Coronary artery (tissue), 2 donors: ENCODE measurements at regions not wholly inside any gene's neighbourhood (a gene's known extent, or its start where the extent isn't known, plus 50 kb on each side); places are given as distances from the start of the nearest gene placed in this dataset.

Experiments
- DNase-seq: peaks from one replicate; pipeline ENCODE4 v3.0.0-alpha.2; 2017; ENCODE audit warnings: low spot score
- H3K27ac ChIP-seq, 2 donors: fragments of 200-600 bp; sonication (generic); one replicate each; pipeline ENCODE4 v1.5.1; 2016 to 2019
- H3K4me3 ChIP-seq: fragments of 200-600 bp; sonication (generic); 2 replicates; pipeline ENCODE4 v1.5.1; 2016; ENCODE audit warnings: mild to moderate bottlenecking, moderate library complexity
- TF ChIP-seq, protein P1 (sequence below): fragments of 200-600 bp; sonication (generic); IDR thresholded peaks from one replicate; pipeline ENCODE4 v1.5.1; 2019; ENCODE audit warnings: antibody characterized with exemption

- no peak for DNase-seq
- Histone ChIP-seq H3K27ac (no peak overlapping the region), H3K4me3 (no peak overlapping the region)
- TF ChIP-seq, protein P1, sequence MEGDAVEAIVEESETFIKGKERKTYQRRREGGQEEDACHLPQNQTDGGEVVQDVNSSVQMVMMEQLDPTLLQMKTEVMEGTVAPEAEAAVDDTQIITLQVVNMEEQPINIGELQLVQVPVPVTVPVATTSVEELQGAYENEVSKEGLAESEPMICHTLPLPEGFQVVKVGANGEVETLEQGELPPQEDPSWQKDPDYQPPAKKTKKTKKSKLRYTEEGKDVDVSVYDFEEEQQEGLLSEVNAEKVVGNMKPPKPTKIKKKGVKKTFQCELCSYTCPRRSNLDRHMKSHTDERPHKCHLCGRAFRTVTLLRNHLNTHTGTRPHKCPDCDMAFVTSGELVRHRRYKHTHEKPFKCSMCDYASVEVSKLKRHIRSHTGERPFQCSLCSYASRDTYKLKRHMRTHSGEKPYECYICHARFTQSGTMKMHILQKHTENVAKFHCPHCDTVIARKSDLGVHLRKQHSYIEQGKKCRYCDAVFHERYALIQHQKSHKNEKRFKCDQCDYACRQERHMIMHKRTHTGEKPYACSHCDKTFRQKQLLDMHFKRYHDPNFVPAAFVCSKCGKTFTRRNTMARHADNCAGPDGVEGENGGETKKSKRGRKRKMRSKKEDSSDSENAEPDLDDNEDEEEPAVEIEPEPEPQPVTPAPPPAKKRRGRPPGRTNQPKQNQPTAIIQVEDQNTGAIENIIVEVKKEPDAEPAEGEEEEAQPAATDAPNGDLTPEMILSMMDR: no peak
Measured at GRCh38 chr4:136516371-136516770, 1015.9 kb downstream of the PCDH18 start.

GRCh38 chr4:136505020-136505419, 1027.3 kb downstream of the PCDH18 start:
- no peak overlapping the region for H3K4me3 ChIP-seq
- TF ChIP-seq, protein P1: no peak
- no peak for DNase-seq
- no peak overlapping the region for H3K27ac ChIP-seq

- TF ChIP-seq, protein P1: no peak
- no peak for DNase-seq
- no peak overlapping the region for H3K4me3 ChIP-seq
- H3K27ac ChIP-seq: no peak overlapping the region
Measured at GRCh38 chr4:136495851-136496250, 1036.4 kb downstream of the PCDH18 start.

DNA sequence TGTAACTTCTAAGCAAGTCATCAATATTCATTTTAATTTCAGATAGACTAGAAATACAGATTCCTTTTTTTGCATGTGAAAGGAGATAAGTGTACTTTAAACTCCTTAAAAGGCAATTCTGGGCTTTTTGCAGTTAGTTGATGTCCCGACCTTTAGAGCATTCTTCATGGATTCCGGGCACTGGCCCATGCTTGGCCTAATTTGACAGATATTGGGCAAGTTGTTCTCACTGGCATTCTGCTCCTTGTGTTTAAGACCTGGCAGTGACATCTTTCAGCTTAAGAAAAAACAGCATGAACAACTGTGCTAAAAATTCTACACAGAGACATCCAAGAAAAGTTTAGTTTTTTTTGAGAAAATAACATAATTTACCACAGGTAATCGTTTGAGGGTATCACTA, 1037.2 kb downstream of the PCDH18 start:
- H3K27ac ChIP-seq: no peak overlapping the region
- H3K4me3 ChIP-seq: no peak overlapping the region
- TF ChIP-seq, protein P1: no peak
- no peak for DNase-seq

DNA sequence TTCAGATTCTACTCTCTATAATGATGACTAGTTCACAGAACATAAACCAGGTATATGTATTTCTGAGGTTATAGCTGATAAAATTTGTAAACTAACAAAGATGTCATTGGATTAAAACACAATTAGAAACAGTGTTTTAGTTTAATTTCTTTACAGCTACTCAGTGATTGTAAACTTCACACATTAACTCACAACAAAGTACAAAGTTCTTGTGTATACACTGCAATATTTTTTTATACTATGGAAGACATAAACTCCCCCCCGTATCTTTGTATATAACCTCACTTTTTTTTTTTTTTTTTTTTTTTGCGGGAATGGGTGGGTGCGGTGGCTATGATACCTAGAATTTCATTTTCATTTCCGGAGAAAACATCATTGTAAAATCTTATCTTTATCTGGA, 1043.2 kb downstream of the PCDH18 start:
- DNase-seq: no peak
- Histone ChIP-seq H3K4me3 (no peak overlapping the region), H3K27ac (no peak overlapping the region)
- TF ChIP-seq, protein P1: no peak

DNA sequence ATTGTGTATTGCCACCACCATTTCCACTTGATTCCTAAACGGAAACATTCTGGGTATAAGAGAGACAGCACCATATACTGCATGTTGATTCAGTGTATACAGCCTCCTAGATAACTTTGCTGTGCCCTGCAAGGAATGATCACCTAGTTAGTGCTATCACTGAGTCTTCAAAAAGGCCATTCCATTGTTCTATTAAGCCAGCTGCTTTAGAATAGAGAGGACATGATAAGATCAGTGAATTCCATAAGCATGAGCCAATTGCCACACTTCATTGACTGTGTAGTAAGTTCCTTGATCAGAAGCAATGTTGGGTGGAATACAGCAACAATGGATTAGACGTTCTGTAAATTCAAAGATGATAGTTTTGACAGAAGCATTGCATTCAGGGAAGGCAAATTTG, 1047.3 kb downstream of the PCDH18 start:
- no peak for DNase-seq
- H3K27ac ChIP-seq: no peak overlapping the region
- no peak overlapping the region for H3K4me3 ChIP-seq
- TF ChIP-seq, protein P1: no peak

DNA sequence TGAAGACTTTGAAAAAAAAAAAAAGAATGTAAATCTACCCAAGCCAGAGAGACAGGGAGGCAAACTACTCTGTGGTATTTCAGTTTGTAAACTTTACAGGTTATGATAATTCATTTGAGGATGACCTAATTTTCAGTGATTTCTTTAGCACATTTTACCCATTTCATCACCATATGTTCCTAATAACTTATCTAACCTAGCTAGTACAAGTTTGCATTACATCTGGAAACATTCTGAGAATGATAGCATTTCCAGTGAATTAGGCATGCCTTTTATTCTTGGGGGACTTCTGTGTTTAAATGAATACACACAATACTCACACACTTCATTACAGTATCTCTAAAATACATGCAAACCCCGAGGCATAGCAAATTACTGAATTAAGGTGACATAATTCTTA, 1055.5 kb downstream of the PCDH18 start:
- Histone ChIP-seq H3K27ac (no peak overlapping the region), H3K4me3 (no peak overlapping the region)
- TF ChIP-seq, protein P1: no peak
- DNase-seq: no peak
